GM19238 (cell line): ENCODE measurements at regions not wholly inside any gene's neighbourhood (a gene's known extent, or its start where the extent isn't known, plus 50 kb on each side); places are given as distances from the start of the nearest gene placed in this dataset.

Experiments used
- DNase-seq: peaks from one replicate; pipeline ENCODE4 v3.0.0; 2011; ENCODE audit warnings: low spot score; ENCODE audit not compliant: insufficient read length

GRCh38 chr20:60467771-60468170, 509.5 kb downstream of the CDH26 start:
- no peak for DNase-seq

GRCh38 chr20:60469829-60470228, 511.6 kb downstream of the CDH26 start:
- no peak for DNase-seq

- no peak for DNase-seq
Observed at GRCh38 chr20:60470366-60470765, 512.1 kb downstream of the CDH26 start.

- no peak for DNase-seq
Observed at GRCh38 chr20:60473211-60473610, 515.0 kb downstream of the CDH26 start.

GRCh38 chr20:60474385-60474910, 516.2 kb downstream of the CDH26 start:
- DNase-seq = no peak

GRCh38 chr20:60476045-60476444, 517.8 kb downstream of the CDH26 start:
- no peak for DNase-seq

GRCh38 chr20:60477958-60478357, 519.7 kb downstream of the CDH26 start:
- DNase-seq = no peak

GRCh38 chr20:60478533-60478932, 520.3 kb downstream of the CDH26 start:
- DNase-seq = no peak

- DNase-seq = no peak
Observed at GRCh38 chr20:60480950-60481742, 522.9 kb downstream of the CDH26 start.

- DNase-seq = no peak
Observed at GRCh38 chr20:60481743-60482133, 523.5 kb downstream of the CDH26 start.

GRCh38 chr20:60482221-60483008, 524.2 kb downstream of the CDH26 start:
- no peak for DNase-seq

GRCh38 chr20:60483371-60483770, 525.1 kb downstream of the CDH26 start:
- no peak for DNase-seq

GRCh38 chr20:60484316-60484715, 526.1 kb downstream of the CDH26 start:
- no peak for DNase-seq

- no peak for DNase-seq
Observed at GRCh38 chr20:60485012-60485760, 527.0 kb downstream of the CDH26 start.

GRCh38 chr20:60486315-60486714, 528.1 kb downstream of the CDH26 start:
- no peak for DNase-seq

- no peak for DNase-seq
Observed at GRCh38 chr20:60486937-60487336, 528.7 kb downstream of the CDH26 start.

GRCh38 chr20:60490217-60491050, 532.2 kb downstream of the CDH26 start:
- DNase-seq = no peak

- no peak for DNase-seq
Observed at GRCh38 chr20:60491051-60491581, 532.9 kb downstream of the CDH26 start.

GRCh38 chr20:60494476-60494875, 536.3 kb downstream of the CDH26 start:
- no peak for DNase-seq

GRCh38 chr20:60497298-60498035, 539.2 kb downstream of the CDH26 start:
- no peak for DNase-seq
